ENCODE measurements at regions not wholly inside any gene's neighbourhood (a gene's known extent, or its start where the extent isn't known, plus 50 kb on each side); places are given as distances from the start of the nearest gene placed in this dataset.

DNA sequence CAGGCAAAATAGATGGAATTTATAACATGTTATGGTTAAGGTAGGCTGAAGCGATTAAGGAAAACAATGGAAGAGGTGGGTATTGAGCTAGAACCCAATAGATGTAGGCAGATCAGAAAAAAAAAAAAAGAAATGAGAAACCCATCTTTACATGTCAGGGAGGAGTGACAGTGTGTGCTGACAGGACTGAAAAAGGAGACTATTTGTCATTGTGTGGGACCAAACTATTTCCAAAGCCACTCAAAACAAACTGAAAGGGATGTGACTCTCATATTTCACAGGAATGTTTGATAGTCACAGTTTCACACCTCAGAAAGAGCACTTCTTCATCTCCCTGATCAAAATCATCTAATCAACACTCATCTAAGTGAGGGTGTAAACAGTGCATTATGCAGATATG is 122.3 kb upstream of the KIF2A start:
- no peaks in the 10 kb centered on the region for H3K9me3 ChIP-seq (replicated peaks in 1 of 2; ENCODE audit: control insufficient read depth in 2 of 2, insufficient read depth in 1 of 2, low read depth in 1 of 2, low read length in 2 of 2)
- H3K4me2 ChIP-seq (ENCODE audit: insufficient read depth, low read length, poor library complexity, severe bottlenecking) = no peak overlapping the region
- no peak overlapping the region for H3K27ac ChIP-seq (replicated peaks; ENCODE audit: low read length)
- H3K9ac ChIP-seq (ENCODE audit: low read depth, low read length, poor library complexity) = no peak overlapping the region
- H3K79me1 ChIP-seq (ENCODE audit: low read depth, low read length) = no peaks in the 10 kb centered on the region
- no peak overlapping the region for H2AFZ ChIP-seq (ENCODE audit: low read length)
- no peak overlapping the region for H2BK120ac ChIP-seq (ENCODE audit: low read depth, low read length)
- no peak overlapping the region for H2BK12ac ChIP-seq (ENCODE audit: low read length)
- H2AK5ac ChIP-seq (ENCODE audit: low read depth, low read length) = no peak overlapping the region
- peaks cover 0 to 2% of the 10 kb centered on the region in 2 donors for H3K4me1 ChIP-seq (ENCODE audit: control insufficient read depth in 2 of 2, insufficient read depth in 1 of 2, low read depth in 1 of 2, low read length in 2 of 2)
- H3K23ac ChIP-seq (ENCODE audit: low read depth, low read length, poor library complexity) = no peak overlapping the region
- no peak overlapping the region for H3K14ac ChIP-seq (ENCODE audit: low read length)
- no peak overlapping the region for H3K18ac ChIP-seq (ENCODE audit: low read length)
- no peak overlapping the region for H3K4me3 ChIP-seq (ENCODE audit: low read length in 2 of 2)
- DNase-seq (ENCODE audit: low spot score) = no peak
- WGBS, 2 donors (ENCODE audit: extremely low coverage in 2 of 2, insufficient read length in 2 of 2, insufficient replicate concordance in 1 of 2) = no CpG with 5 or more reads among the region's 1 CpG
- H4K8ac ChIP-seq (ENCODE audit: low read depth, low read length) = no peak overlapping the region
- H2BK15ac ChIP-seq (ENCODE audit: low read length) = no peak overlapping the region
- peaks cover 0 to 4% (median 0%) of the 10 kb centered on the region in 3 experiments for H3K27me3 ChIP-seq (ENCODE audit: control insufficient read depth in 3 of 3, insufficient read depth in 3 of 3, low read depth in 1 of 3, low read length in 3 of 3)
- H3K4ac ChIP-seq (ENCODE audit: low read length) = no peak overlapping the region
- H4K91ac ChIP-seq (ENCODE audit: low read depth, low read length, poor library complexity) = no peak overlapping the region
- no peaks in the 10 kb centered on the region for H3K36me3 ChIP-seq (replicated peaks in 1 of 2; ENCODE audit: control insufficient read depth in 2 of 2, insufficient read depth in 2 of 2, low read length in 2 of 2)
- H2BK5ac ChIP-seq (ENCODE audit: low read length) = no peak overlapping the region

DNA sequence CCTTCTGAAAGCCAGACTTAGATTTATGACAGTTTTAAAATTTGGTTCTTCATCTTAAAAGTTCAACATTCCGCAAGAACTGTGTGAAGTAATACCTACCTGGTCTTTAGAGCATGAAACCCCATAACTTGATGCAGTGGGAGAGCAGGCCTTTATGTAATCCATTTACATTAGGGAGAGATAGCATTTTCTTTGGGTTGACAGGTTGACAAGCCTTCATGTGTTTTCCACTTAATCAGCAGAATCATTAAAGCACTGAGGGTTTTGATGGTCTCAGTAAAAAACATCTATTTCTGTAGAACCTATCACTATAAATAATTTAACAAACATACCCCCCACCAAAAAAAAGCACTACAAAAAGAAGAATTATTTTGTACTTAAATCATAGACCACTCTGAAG is 121.6 kb upstream of the KIF2A start:
- H3K14ac ChIP-seq (ENCODE audit: low read length) = no peak overlapping the region
- DNase-seq (ENCODE audit: low spot score) = no peak
- peaks cover 0 to 2% of the 10 kb centered on the region in 2 donors for H3K4me1 ChIP-seq (ENCODE audit: control insufficient read depth in 2 of 2, insufficient read depth in 1 of 2, low read depth in 1 of 2, low read length in 2 of 2)
- H3K23ac ChIP-seq (ENCODE audit: low read depth, low read length, poor library complexity) = no peak overlapping the region
- no peak overlapping the region for H2AK5ac ChIP-seq (ENCODE audit: low read depth, low read length)
- H2BK12ac ChIP-seq (ENCODE audit: low read length) = no peak overlapping the region
- no peak overlapping the region for H3K4ac ChIP-seq (ENCODE audit: low read length)
- H3K36me3 ChIP-seq (replicated peaks in 1 of 2; ENCODE audit: control insufficient read depth in 2 of 2, insufficient read depth in 2 of 2, low read length in 2 of 2) = no peaks in the 10 kb centered on the region
- H4K8ac ChIP-seq (ENCODE audit: low read depth, low read length) = no peak overlapping the region
- H2AFZ ChIP-seq (ENCODE audit: low read length) = no peak overlapping the region
- no peak overlapping the region for H4K91ac ChIP-seq (ENCODE audit: low read depth, low read length, poor library complexity)
- no peak overlapping the region for H3K4me2 ChIP-seq (ENCODE audit: insufficient read depth, low read length, poor library complexity, severe bottlenecking)
- no peak overlapping the region for H3K18ac ChIP-seq (ENCODE audit: low read length)
- H3K79me1 ChIP-seq (ENCODE audit: low read depth, low read length) = no peaks in the 10 kb centered on the region
- no peak overlapping the region for H3K4me3 ChIP-seq (ENCODE audit: low read length in 2 of 2)
- WGBS, 2 donors (ENCODE audit: extremely low coverage in 2 of 2, insufficient read length in 2 of 2, insufficient replicate concordance in 1 of 2) = no CpG with 5 or more reads among the region's 1 CpG
- H2BK5ac ChIP-seq (ENCODE audit: low read length) = no peak overlapping the region
- H3K27me3 ChIP-seq (ENCODE audit: control insufficient read depth in 3 of 3, insufficient read depth in 3 of 3, low read depth in 1 of 3, low read length in 3 of 3) = peaks cover 0 to 4% (median 0%) of the 10 kb centered on the region in 3 experiments
- H2BK120ac ChIP-seq (ENCODE audit: low read depth, low read length) = no peak overlapping the region
- H3K27ac ChIP-seq (replicated peaks; ENCODE audit: low read length) = no peak overlapping the region
- H2BK15ac ChIP-seq (ENCODE audit: low read length) = no peak overlapping the region
- H3K9me3 ChIP-seq (replicated peaks in 1 of 2; ENCODE audit: control insufficient read depth in 2 of 2, insufficient read depth in 1 of 2, low read depth in 1 of 2, low read length in 2 of 2) = no peaks in the 10 kb centered on the region
- H3K9ac ChIP-seq (ENCODE audit: low read depth, low read length, poor library complexity) = no peak overlapping the region

- Histone ChIP-seq H3K9me3 (replicated peaks in 1 of 2; ENCODE audit: control insufficient read depth in 2 of 2, insufficient read depth in 1 of 2, low read depth in 1 of 2, low read length in 2 of 2) (peaks cover 0 to 9% of the 10 kb centered on the region in 2 donors), H2BK15ac (ENCODE audit: low read length) (no peak overlapping the region), H3K4me3 (ENCODE audit: low read length in 2 of 2) (no peak overlapping the region), H2AK5ac (ENCODE audit: low read depth, low read length) (no peak overlapping the region), H2BK120ac (ENCODE audit: low read depth, low read length) (no peak overlapping the region), H3K27me3 (ENCODE audit: control insufficient read depth in 3 of 3, insufficient read depth in 3 of 3, low read depth in 1 of 3, low read length in 3 of 3) (no peaks in the 10 kb centered on the region), H2AFZ (ENCODE audit: low read length) (no peak overlapping the region), H3K14ac (ENCODE audit: low read length) (no peak overlapping the region), H3K23ac (ENCODE audit: low read depth, low read length, poor library complexity) (no peak overlapping the region), H3K36me3 (replicated peaks in 1 of 2; ENCODE audit: control insufficient read depth in 2 of 2, insufficient read depth in 2 of 2, low read length in 2 of 2) (no peaks in the 10 kb centered on the region), H3K79me1 (ENCODE audit: low read depth, low read length) (no peaks in the 10 kb centered on the region), H3K18ac (ENCODE audit: low read length) (no peak overlapping the region), H2BK12ac (ENCODE audit: low read length) (no peak overlapping the region), H3K4me1 (ENCODE audit: control insufficient read depth in 2 of 2, insufficient read depth in 1 of 2, low read depth in 1 of 2, low read length in 2 of 2) (no peaks in the 10 kb centered on the region), H3K4me2 (ENCODE audit: insufficient read depth, low read length, poor library complexity, severe bottlenecking) (no peak overlapping the region), H4K8ac (ENCODE audit: low read depth, low read length) (no peak overlapping the region), H3K27ac (replicated peaks; ENCODE audit: low read length) (no peak overlapping the region), H2BK5ac (ENCODE audit: low read length) (no peak overlapping the region), H4K91ac (ENCODE audit: low read depth, low read length, poor library complexity) (no peak overlapping the region), H3K9ac (ENCODE audit: low read depth, low read length, poor library complexity) (no peak overlapping the region), H3K4ac (ENCODE audit: low read length) (no peak overlapping the region)
- DNase-seq (ENCODE audit: low spot score) = no peak
- no CpG with 5 or more reads among the region's 2 CpGs for WGBS, 2 donors (ENCODE audit: extremely low coverage in 2 of 2, insufficient read length in 2 of 2, insufficient replicate concordance in 1 of 2)
Observed at GRCh38 chr5:62190173-62190572, 115.8 kb upstream of the KIF2A start.

DNA sequence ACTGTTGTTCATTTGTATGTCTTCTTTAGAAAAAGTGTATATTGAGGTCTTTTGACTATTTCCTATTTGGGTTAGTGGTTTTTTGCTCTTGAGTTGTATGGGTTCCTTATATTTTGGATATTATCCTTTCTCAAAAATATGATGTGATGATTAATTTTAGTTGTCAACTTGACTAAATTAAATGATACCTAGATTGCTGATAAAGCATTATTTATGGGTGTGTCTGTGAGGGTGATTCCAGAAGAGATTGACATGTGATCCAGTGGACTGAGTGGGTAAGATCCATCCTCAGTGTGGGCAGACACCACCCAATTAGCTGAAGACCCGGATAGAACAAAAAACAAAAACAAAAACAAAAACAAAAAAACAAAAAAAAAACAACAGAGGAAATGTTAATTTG is 115.1 kb upstream of the KIF2A start:
- H4K91ac ChIP-seq (ENCODE audit: low read depth, low read length, poor library complexity) = no peak overlapping the region
- H2BK5ac ChIP-seq (ENCODE audit: low read length) = no peak overlapping the region
- no peak overlapping the region for H3K23ac ChIP-seq (ENCODE audit: low read depth, low read length, poor library complexity)
- no peak overlapping the region for H2AK5ac ChIP-seq (ENCODE audit: low read depth, low read length)
- no peaks in the 10 kb centered on the region for H3K27me3 ChIP-seq (ENCODE audit: control insufficient read depth in 3 of 3, insufficient read depth in 3 of 3, low read depth in 1 of 3, low read length in 3 of 3)
- H3K9me3 ChIP-seq (replicated peaks in 1 of 2; ENCODE audit: control insufficient read depth in 2 of 2, insufficient read depth in 1 of 2, low read depth in 1 of 2, low read length in 2 of 2) = peaks cover 0 to 9% of the 10 kb centered on the region in 2 donors
- no peak overlapping the region for H3K18ac ChIP-seq (ENCODE audit: low read length)
- no peak overlapping the region for H4K8ac ChIP-seq (ENCODE audit: low read depth, low read length)
- no peak overlapping the region for H2BK15ac ChIP-seq (ENCODE audit: low read length)
- no peaks in the 10 kb centered on the region for H3K36me3 ChIP-seq (replicated peaks in 1 of 2; ENCODE audit: control insufficient read depth in 2 of 2, insufficient read depth in 2 of 2, low read length in 2 of 2)
- H3K4ac ChIP-seq (ENCODE audit: low read length) = no peak overlapping the region
- H3K4me3 ChIP-seq (ENCODE audit: low read length in 2 of 2) = no peak overlapping the region
- no peaks in the 10 kb centered on the region for H3K79me1 ChIP-seq (ENCODE audit: low read depth, low read length)
- no peak overlapping the region for H2AFZ ChIP-seq (ENCODE audit: low read length)
- H3K14ac ChIP-seq (ENCODE audit: low read length) = no peak overlapping the region
- H3K4me1 ChIP-seq (ENCODE audit: control insufficient read depth in 2 of 2, insufficient read depth in 1 of 2, low read depth in 1 of 2, low read length in 2 of 2) = no peaks in the 10 kb centered on the region
- DNase-seq (ENCODE audit: low spot score) = no peak
- no peak overlapping the region for H2BK120ac ChIP-seq (ENCODE audit: low read depth, low read length)
- WGBS, 2 donors (ENCODE audit: extremely low coverage in 2 of 2, insufficient read length in 2 of 2, insufficient replicate concordance in 1 of 2) = no CpG with 5 or more reads among the region's 1 CpG
- H3K27ac ChIP-seq (replicated peaks; ENCODE audit: low read length) = no peak overlapping the region
- H2BK12ac ChIP-seq (ENCODE audit: low read length) = no peak overlapping the region
- no peak overlapping the region for H3K9ac ChIP-seq (ENCODE audit: low read depth, low read length, poor library complexity)
- H3K4me2 ChIP-seq (ENCODE audit: insufficient read depth, low read length, poor library complexity, severe bottlenecking) = no peak overlapping the region
